HCT116 (cell line): ENCODE measurements at regions not wholly inside any gene's neighbourhood (a gene's known extent, or its start where the extent isn't known, plus 50 kb on each side); places are given as distances from the start of the nearest gene placed in this dataset.

ENCODE experiments used
- ATAC-seq: fragments of 200-7000 bp; cut with Tn5 transposase; 2 replicates; pipeline ENCODE4 v1.9.1; 2020; ENCODE audit warnings: mild to moderate bottlenecking, moderate library complexity
- BruUV-seq: library from RNA; stranded (reverse); fragments of 400-500 nt; replicated peaks from 2 replicates; lab custom pipeline; 2021; lab: Mats Ljungman, UMichigan
- CTCF ChIA-PET: fragments of 300-600 bp; sonication (Branson Sonifier 250); formaldehyde crosslinking; loops from one replicate; lab custom pipeline; 2021; ENCODE audit warnings: antibody characterized with exemption; lab: Charles Lee
- POLR2A ChIA-PET: fragments of 300-600, 350-600 bp; sonication (Branson Sonifier 250); formaldehyde crosslinking; loops from one replicate; lab custom pipeline; 2021; ENCODE audit warnings: antibody characterized with exemption; lab: Charles Lee
- RAD21 ChIA-PET, 2 experiments: fragments of 300-600 bp; sonication (Branson Sonifier 250); formaldehyde crosslinking; loops; one replicate each; lab custom pipeline; 2023; ENCODE audit warnings: low total read pairs in 2 of 2; ENCODE audit not compliant: uncharacterized antibody in 2 of 2, unreplicated experiment in 2 of 2, low non-redundant PET in 1 of 2; lab: Charles Lee
- DNase-seq: peaks from one replicate; pipeline ENCODE4 v3.0.0-alpha.2; 2010; ENCODE audit warnings: low read depth, low spot score
- H2AFZ ChIP-seq: fragments of 200-600 bp; shearing (Covaris generic), sonication (generic); 2 replicates; pipeline ENCODE4 v1.6.1; 2017; ENCODE audit warnings: low read depth, mixed run types, mixed read lengths, antibody characterized with exemption, low read length; ENCODE audit not compliant: poor library complexity, severe bottlenecking
- H3K27ac ChIP-seq: 2 replicates; pipeline ENCODE4 v1.5.1; 2012; ENCODE audit warnings: low read depth, low read length
- H3K27me3 ChIP-seq: fragments of 200-600 bp; sonication (generic); 2 replicates; pipeline ENCODE4 v1.6.1; 2016; ENCODE audit warnings: mixed run types, low read length, mixed read lengths; ENCODE audit not compliant: insufficient read depth
- H3K36me3 ChIP-seq, 2 experiments: fragments of 200-500 bp in 1 of 2; fragments of 200-600 bp in 1 of 2; sonication (Bioruptor generic) in 1 of 2; sonication (generic) in 1 of 2; 2 replicates each; pipeline versions ENCODE4 v1.5.1 to v1.6.1; 2014 to 2016; ENCODE audit warnings: low read length in 2 of 2, inconsistent platforms in 1 of 2, mixed read lengths in 1 of 2, mixed run types in 1 of 2; ENCODE audit not compliant: insufficient read depth in 2 of 2, control insufficient read depth in 1 of 2
- H3K4me1 ChIP-seq, 2 experiments: fragments of 200-600 bp in 1 of 2; sonication (generic) in 1 of 2; 2 replicates each; pipeline versions ENCODE4 v1.5.1 to v1.6.1; 2012 to 2017; ENCODE audit warnings: low read length in 2 of 2, inconsistent platforms in 1 of 2, mild to moderate bottlenecking in 1 of 2, mixed read lengths in 1 of 2, mixed run types in 1 of 2, moderate library complexity in 1 of 2; ENCODE audit not compliant: insufficient read depth in 2 of 2, control insufficient read depth in 1 of 2
- H3K4me2 ChIP-seq: fragments of 200-600 bp; sonication (generic); 2 replicates; pipeline ENCODE4 v1.6.1; 2017; ENCODE audit warnings: mixed run types, low read length, mixed read lengths
- H3K4me3 ChIP-seq, 2 experiments: fragments of 200-600 bp in 1 of 2; sonication (generic) in 1 of 2; replicated peaks in 1 of 2; 2 replicates each; pipeline ENCODE4 v1.5.1; 2011 to 2016; ENCODE audit warnings: low read length in 2 of 2, control low read depth in 1 of 2, low read depth in 1 of 2, mild to moderate bottlenecking in 1 of 2, mixed read lengths in 1 of 2, mixed run types in 1 of 2
- H3K79me2 ChIP-seq: fragments of 200-600 bp; sonication (generic); 2 replicates; pipeline ENCODE4 v1.6.1; 2017; ENCODE audit warnings: mild to moderate bottlenecking, mixed run types, low read length, moderate library complexity, mixed read lengths; ENCODE audit not compliant: insufficient read depth
- H3K9ac ChIP-seq: fragments of 200-600 bp; sonication (generic); 2 replicates; pipeline ENCODE4 v1.6.1; 2016; ENCODE audit warnings: low read length, mixed read lengths
- H3K9me2 ChIP-seq: fragments of 200-600 bp; sonication (generic), shearing (Covaris generic); 2 replicates; pipeline ENCODE4 v1.6.1; 2017; ENCODE audit warnings: mixed run types, mild to moderate bottlenecking, moderate library complexity; ENCODE audit not compliant: insufficient read depth
- H3K9me3 ChIP-seq, 2 experiments: fragments of 200-500 bp in 1 of 2; fragments of 200-600 bp in 1 of 2; sonication (Bioruptor generic) in 1 of 2; sonication (generic) in 1 of 2; 2 replicates each; pipeline ENCODE4 v1.6.1; 2014 to 2017; ENCODE audit warnings: low read length in 2 of 2, mixed read lengths in 2 of 2, inconsistent platforms in 1 of 2, low read depth in 1 of 2, mild to moderate bottlenecking in 1 of 2, mixed run types in 1 of 2, moderate library complexity in 1 of 2; ENCODE audit not compliant: control insufficient read depth in 1 of 2, insufficient read depth in 1 of 2
- H4K20me1 ChIP-seq: fragments of 200-600 bp; sonication (generic), shearing (Covaris generic); 2 replicates; pipeline ENCODE4 v1.6.1; 2017; ENCODE audit warnings: mixed run types, mild to moderate bottlenecking, moderate library complexity; ENCODE audit not compliant: insufficient read depth
- CBX3 ChIP-seq: IDR thresholded peaks from 2 replicates; pipeline ENCODE4 v1.6.1; 2012; ENCODE audit warnings: low read depth
- CEBPB ChIP-seq: IDR thresholded peaks from 2 replicates; pipeline ENCODE4 v1.6.1; 2012; ENCODE audit warnings: low read depth
- CTCF ChIP-seq, 3 experiments: fragments of 200-600 bp in 1 of 3; sonication (generic) in 1 of 3; IDR thresholded peaks in 2 of 3; conservative IDR thresholded peaks in 1 of 3; 2 replicates each; pipeline ENCODE4 v1.5.1; 2012 to 2017; ENCODE audit warnings: low read depth in 2 of 3, low read length in 2 of 3, antibody characterized with exemption in 1 of 3, borderline replicate concordance in 1 of 3, control low read depth in 1 of 3, mild to moderate bottlenecking in 1 of 3, mixed read lengths in 1 of 3, mixed run types in 1 of 3, moderate library complexity in 1 of 3; ENCODE audit not compliant: insufficient read depth in 1 of 3
- EGR1 ChIP-seq: IDR thresholded peaks from 2 replicates; pipeline ENCODE4 v1.6.1; 2012; ENCODE audit warnings: low read depth
- ELF1 ChIP-seq: IDR thresholded peaks from 2 replicates; pipeline ENCODE4 v1.6.1; 2012; ENCODE audit warnings: low read depth, borderline replicate concordance
- JUND ChIP-seq: IDR thresholded peaks from 2 replicates; pipeline ENCODE4 v1.6.1; 2012
- REST ChIP-seq: IDR thresholded peaks from 2 replicates; pipeline ENCODE4 v1.6.1; 2012; ENCODE audit warnings: low read depth
- SIN3A ChIP-seq: IDR thresholded peaks from 2 replicates; pipeline ENCODE4 v1.6.1; 2012; ENCODE audit warnings: low read depth
- YY1 ChIP-seq: IDR thresholded peaks from 2 replicates; pipeline ENCODE4 v1.6.1; 2011; ENCODE audit warnings: low read length, low read depth, moderate library complexity, mild to moderate bottlenecking; ENCODE audit not compliant: insufficient replicate concordance; ENCODE audit errors: extremely low read depth
- ZNF274 ChIP-seq: fragments of 200-500 bp; sonication (Bioruptor generic); IDR thresholded peaks from 2 replicates; pipeline ENCODE4 v1.6.1; 2014; ENCODE audit warnings: mild to moderate bottlenecking, low read depth, low read length, inconsistent platforms
- intact Hi-C: fragments of 100-400 bp; cut with micrococcal nuclease; formaldehyde crosslinking; loops from 2 replicates; pipeline ENCODE4 v1.10.0; 2022

GRCh38 chr1:221254813-221255212 is 375.6 kb downstream of the HLX start:
- CTCF ChIA-PET, result no interaction called here
- ATAC-seq, result no peak
- Histone ChIP-seq H3K9me3 (no peaks in the 10 kb centered on the region), H3K9me2 (no peaks in the 10 kb centered on the region), H3K4me3 (no peak overlapping the region), H3K27me3 (no peaks in the 10 kb centered on the region), H3K36me3 (no peaks in the 10 kb centered on the region), H2AFZ (no peak overlapping the region), H3K79me2 (no peaks in the 10 kb centered on the region), H3K9ac (no peak overlapping the region), H3K4me1 (no peaks in the 10 kb centered on the region), H4K20me1 (no peaks in the 10 kb centered on the region), H3K27ac (no peak overlapping the region), H3K4me2 (no peak overlapping the region)
- DNase-seq, result no peak
- TF ChIP-seq CTCF (IDR thresholded peaks at IDR 0.05 in 2 of 3, conservative IDR thresholded peaks at IDR 0.05 in 1 of 3; ENCODE audit: borderline replicate concordance in 1 of 3, insufficient read depth in 1 of 3, low read depth in 2 of 3, low read length in 2 of 3) (no peak), ELF1 (no peak), CBX3 (no peak), EGR1 (no peak), SIN3A (no peak), JUND (no peak), YY1 (no peak), CEBPB (no peak), ZNF274 (no peak), REST (no peak)
- no TSS peak for BruUV-seq
- RAD21 ChIA-PET, result no interaction called here
- POLR2A ChIA-PET, result no interaction called here
- intact Hi-C loops, result no loop called here
